ENCODE measurements at regions not wholly inside any gene's neighbourhood (a gene's known extent, or its start where the extent isn't known, plus 50 kb on each side); places are given as distances from the start of the nearest gene placed in this dataset.

GRCh38 chr4:156503119-156503518, 468.5 kb downstream of the PDGFC start:
- ATAC-seq: no peak
- ChIA-PET POLR2A (no interaction called here), CTCF (no interaction called here)
- peaks cover 9% of the 10 kb centered on the region for H3K9me3 Mint-ChIP-seq
- TF ChIP-seq CTCF (IDR thresholded peaks at IDR 0.05): no peak
- intact Hi-C loops (cut with micrococcal nuclease): no loop called here
- DNase-seq: no peak
- no peak overlapping the region for H3K27ac Mint-ChIP-seq
- no peaks in the 10 kb centered on the region for H3K27me3 Mint-ChIP-seq
- no peaks in the 10 kb centered on the region for H3K4me1 Mint-ChIP-seq (ENCODE audit: low read depth)
- H3K4me3 Mint-ChIP-seq: no peak overlapping the region
- H3K36me3 Mint-ChIP-seq (ENCODE audit: low read depth): no peaks in the 10 kb centered on the region

GRCh38 chr4:156501962-156502361, 469.6 kb downstream of the PDGFC start:
- Mint-ChIP-seq H3K27me3 (no peaks in the 10 kb centered on the region), H3K27ac (no peak overlapping the region), H3K4me3 (no peak overlapping the region), H3K4me1 (ENCODE audit: low read depth) (no peaks in the 10 kb centered on the region), H3K36me3 (ENCODE audit: low read depth) (no peaks in the 10 kb centered on the region), H3K9me3 (peaks cover 5% of the 10 kb centered on the region)
- DNase-seq: no peak
- ChIA-PET CTCF (no interaction called here), POLR2A (no interaction called here)
- TF ChIP-seq CTCF (IDR thresholded peaks at IDR 0.05): no peak
- no peak for ATAC-seq
- intact Hi-C loops (cut with micrococcal nuclease): no loop called here

GRCh38 chr4:156499684-156500083, 471.9 kb downstream of the PDGFC start:
- Mint-ChIP-seq H3K4me1 (ENCODE audit: low read depth) (no peaks in the 10 kb centered on the region), H3K36me3 (ENCODE audit: low read depth) (no peaks in the 10 kb centered on the region), H3K27ac (no peak overlapping the region), H3K4me3 (no peak overlapping the region), H3K9me3 (peaks cover 5% of the 10 kb centered on the region), H3K27me3 (no peaks in the 10 kb centered on the region)
- intact Hi-C loops (cut with micrococcal nuclease): no loop called here
- ATAC-seq: no peak
- ChIA-PET CTCF (no interaction called here), POLR2A (no interaction called here)
- no peak for TF ChIP-seq CTCF (IDR thresholded peaks at IDR 0.05)
- DNase-seq: no peak

GRCh38 chr4:156497486-156497885, 474.1 kb downstream of the PDGFC start:
- ChIA-PET CTCF (no interaction called here), POLR2A (interaction anchor here (0.6 kb wide), 1 partner anchor 361 kb away, joined by 3 read pairs; no protein-coding TSS in a partner anchor)
- Mint-ChIP-seq H3K36me3 (ENCODE audit: low read depth) (no peaks in the 10 kb centered on the region), H3K27me3 (no peaks in the 10 kb centered on the region), H3K4me1 (ENCODE audit: low read depth) (no peaks in the 10 kb centered on the region), H3K9me3 (peaks cover 1% of the 10 kb centered on the region), H3K27ac (no peak overlapping the region), H3K4me3 (no peak overlapping the region)
- ATAC-seq (no peak), DNase-seq (no peak)
- TF ChIP-seq CTCF (IDR thresholded peaks at IDR 0.05): no peak
- intact Hi-C loops (cut with micrococcal nuclease): no loop called here

GRCh38 chr4:156496797-156497196, 474.8 kb downstream of the PDGFC start:
- ChIA-PET POLR2A (no interaction called here), CTCF (no interaction called here)
- Mint-ChIP-seq H3K27ac (no peak overlapping the region), H3K4me3 (no peak overlapping the region), H3K36me3 (ENCODE audit: low read depth) (no peaks in the 10 kb centered on the region), H3K4me1 (ENCODE audit: low read depth) (no peaks in the 10 kb centered on the region), H3K27me3 (no peaks in the 10 kb centered on the region), H3K9me3 (peaks cover 1% of the 10 kb centered on the region)
- intact Hi-C loops (cut with micrococcal nuclease): no loop called here
- DNase-seq: no peak
- no peak for ATAC-seq
- no peak for TF ChIP-seq CTCF (IDR thresholded peaks at IDR 0.05)

All from activated CD8-positive, alpha-beta T cell treated with anti-CD3 and anti-CD28 coated beads for 36 hours (primary cell).